ENCODE measurements at regions not wholly inside any gene's neighbourhood (a gene's known extent, or its start where the extent isn't known, plus 50 kb on each side); places are given as distances from the start of the nearest gene placed in this dataset.

GRCh38 chr1:47555841-47556560 is 118.2 kb downstream of the FOXD2 start:
- no peak for DNase-seq

GRCh38 chr1:47557066-47557465 is 119.2 kb downstream of the FOXD2 start:
- DNase-seq = no peak

GRCh38 chr1:47558601-47559593 is 121.1 kb downstream of the FOXD2 start:
- DNase-seq = peak; percentile 25 to 53

- DNase-seq = no peak
Observed at GRCh38 chr1:47559944-47560695, 122.3 kb downstream of the FOXD2 start.

- DNase-seq = no peak
Observed at GRCh38 chr1:47561523-47562007, 123.7 kb downstream of the FOXD2 start.

- no peak for DNase-seq
Observed at GRCh38 chr1:47562147-47562546, 124.3 kb downstream of the FOXD2 start.

- no peak for DNase-seq
Observed at GRCh38 chr1:47562799-47563198, 125.0 kb downstream of the FOXD2 start.

GRCh38 chr1:47563201-47563600 is 125.4 kb downstream of the FOXD2 start:
- DNase-seq = no peak

GRCh38 chr1:47564570-47564969 is 126.7 kb downstream of the FOXD2 start:
- DNase-seq = no peak

- no peak for DNase-seq
Observed at GRCh38 chr1:47565092-47565491, 127.2 kb downstream of the FOXD2 start.

GRCh38 chr1:47565676-47566075 is 127.8 kb downstream of the FOXD2 start:
- DNase-seq = no peak

- DNase-seq = peak in 1 of 2 experiments; percentile 26
Observed at GRCh38 chr1:47568763-47569162, 130.9 kb downstream of the FOXD2 start.

- no peak for DNase-seq
Observed at GRCh38 chr1:47569261-47569660, 131.4 kb downstream of the FOXD2 start.

- no peak for DNase-seq
Observed at GRCh38 chr1:47569681-47570470, 132.0 kb downstream of the FOXD2 start.

- no peak for DNase-seq
Observed at GRCh38 chr1:47571161-47571560, 133.3 kb downstream of the FOXD2 start.

GRCh38 chr1:47571952-47572351 is 134.1 kb downstream of the FOXD2 start:
- DNase-seq = no peak

GRCh38 chr1:47572731-47573430 is 135.0 kb downstream of the FOXD2 start:
- DNase-seq = no peak

- no peak for DNase-seq
Observed at GRCh38 chr1:47574451-47575165, 136.8 kb downstream of the FOXD2 start.

- no peak for DNase-seq
Observed at GRCh38 chr1:47575855-47576757, 138.3 kb downstream of the FOXD2 start.

- no peak for DNase-seq
Observed at GRCh38 chr1:47576758-47577115, 138.9 kb downstream of the FOXD2 start.
